H1 (cell line): ENCODE measurements at regions not wholly inside any gene's neighbourhood (a gene's known extent, or its start where the extent isn't known, plus 50 kb on each side); places are given as distances from the start of the nearest gene placed in this dataset.

ENCODE experiments used
- CTCF ChIA-PET: fragments of 300-600 bp; sonication (Branson Sonifier 250); formaldehyde crosslinking; loops from one replicate; lab custom pipeline; 2021; ENCODE audit not compliant: partially characterized antibody; lab: Charles Lee
- POLR2A ChIA-PET: fragments of 300-600 bp; sonication (Branson Sonifier 250); formaldehyde crosslinking; loops from one replicate; lab custom pipeline; 2021; ENCODE audit warnings: inconsistent platforms; ENCODE audit not compliant: partially characterized antibody; lab: Charles Lee
- DNase-seq, 2 experiments: peaks; one replicate each; pipeline versions ENCODE4 v3.0.0 to v3.0.0-alpha.2; 2010 to 2022; ENCODE audit warnings: low spot score in 2 of 2, low read depth in 1 of 2, mixed read lengths in 1 of 2
- FAIRE-seq: peaks from 2 replicates; lab custom pipeline; 2011; peaks lifted over from hg19 to GRCh38; lab: Jason Lieb, UNC
- H2AFZ ChIP-seq: 2 replicates; pipeline ENCODE4 v1.8.1; 2012; ENCODE audit warnings: low read length, inconsistent platforms
- H2AK5ac ChIP-seq: 2 replicates; pipeline ENCODE4 v1.6.1; 2013; ENCODE audit warnings: low read depth, low read length
- H2BK120ac ChIP-seq: replicated peaks from 2 replicates; pipeline ENCODE3; 2013; ENCODE audit warnings: low read depth, low read length, inconsistent platforms
- H2BK12ac ChIP-seq: 2 replicates; pipeline ENCODE4 v1.6.1; 2013; ENCODE audit warnings: low read depth, low read length
- H2BK15ac ChIP-seq: 2 replicates; pipeline ENCODE4 v1.6.1; 2013; ENCODE audit warnings: low read length
- H2BK20ac ChIP-seq: 2 replicates; pipeline ENCODE4 v1.6.1; 2013; ENCODE audit warnings: low read length
- H2BK5ac ChIP-seq: 2 replicates; pipeline ENCODE4 v1.6.1; 2013; ENCODE audit warnings: low read depth, low read length
- H3K14ac ChIP-seq: 2 replicates; pipeline ENCODE4 v1.6.1; 2013; ENCODE audit warnings: inconsistent platforms; ENCODE audit not compliant: insufficient read length
- H3K18ac ChIP-seq: 2 replicates; pipeline ENCODE4 v1.6.1; 2013; ENCODE audit warnings: low read length; ENCODE audit errors: extremely low read depth
- H3K23ac ChIP-seq: 2 replicates; pipeline ENCODE4 v1.6.1; 2013; ENCODE audit warnings: inconsistent platforms; ENCODE audit not compliant: insufficient read length
- H3K23me2 ChIP-seq: 2 replicates; pipeline ENCODE4 v1.6.1; 2013; ENCODE audit warnings: low read depth, low read length
- H3K27ac ChIP-seq: 2 replicates; pipeline ENCODE4 v1.6.1; 2011; ENCODE audit warnings: low read depth, low read length, inconsistent platforms
- H3K27me3 ChIP-seq, 4 experiments: replicated peaks in 1 of 4; 1 replicate in 1 of 4; 2 replicates in 3 of 4; pipeline versions ENCODE4 v1.6.1 to v1.8.1; 2011 to 2013; ENCODE audit warnings: low read length in 3 of 4, mild to moderate bottlenecking in 3 of 4, inconsistent platforms in 2 of 4, mixed read lengths in 2 of 4, moderate library complexity in 1 of 4; ENCODE audit not compliant: control insufficient read depth in 3 of 4, insufficient read depth in 3 of 4; ENCODE audit errors: extremely low read depth in 1 of 4
- H3K36me3 ChIP-seq, 4 experiments: 2 replicates each; pipeline versions ENCODE4 v1.6.1 to v1.8.1; 2011 to 2013; ENCODE audit warnings: mild to moderate bottlenecking in 4 of 4, low read length in 3 of 4, moderate library complexity in 2 of 4, control low read depth in 1 of 4, inconsistent platforms in 1 of 4; ENCODE audit not compliant: insufficient read depth in 4 of 4, control insufficient read depth in 2 of 4
- H3K4ac ChIP-seq: replicated peaks from 2 replicates; pipeline ENCODE3; 2013; ENCODE audit warnings: low read length, low read depth, mixed read lengths, inconsistent platforms; ENCODE audit not compliant: insufficient read length
- H3K4me1 ChIP-seq, 4 experiments: replicated peaks in 1 of 4; 1 replicate in 1 of 4; 2 replicates in 3 of 4; pipeline versions ENCODE4 v1.6.1 to v1.8.1; 2011 to 2013; ENCODE audit warnings: low read length in 3 of 4, inconsistent platforms in 2 of 4, mixed read lengths in 1 of 4; ENCODE audit not compliant: insufficient read depth in 4 of 4, control insufficient read depth in 3 of 4
- H3K4me2 ChIP-seq, 2 experiments: 2 replicates each; pipeline versions ENCODE4 v1.6.1 to v1.8.1; 2011 to 2013; ENCODE audit warnings: low read depth in 2 of 2, low read length in 2 of 2, control low read depth in 1 of 2, inconsistent platforms in 1 of 2, mild to moderate bottlenecking in 1 of 2; ENCODE audit not compliant: insufficient read depth in 1 of 2
- H3K4me3 ChIP-seq, 4 experiments: fragments of 200-600, 300-600 bp in 1 of 4; sonication (generic), shearing (Covaris generic), sonication (Bioruptor Twin) in 1 of 4; 2 replicates each; pipeline versions ENCODE4 v1.5.1 to v1.8.1; 2011 to 2016; ENCODE audit warnings: low read length in 4 of 4, low read depth in 3 of 4, control low read depth in 2 of 4, inconsistent platforms in 2 of 4, mild to moderate bottlenecking in 2 of 4, mixed read lengths in 1 of 4, moderate library complexity in 1 of 4; ENCODE audit not compliant: insufficient read depth in 2 of 4; ENCODE audit errors: extremely low read depth in 1 of 4
- H3K56ac ChIP-seq: replicated peaks from 2 replicates; pipeline ENCODE3; 2013; ENCODE audit warnings: low read depth, mild to moderate bottlenecking, mixed read lengths, low read length, inconsistent platforms; ENCODE audit not compliant: insufficient read length
- H3K79me1 ChIP-seq: 2 replicates; pipeline ENCODE4 v1.6.1; 2013; ENCODE audit warnings: low read depth, low read length, control low read depth
- H3K79me2 ChIP-seq, 2 experiments: 2 replicates each; pipeline versions ENCODE4 v1.6.1 to v1.8.1; 2012 to 2013; ENCODE audit warnings: low read length in 2 of 2, mild to moderate bottlenecking in 2 of 2, inconsistent platforms in 1 of 2; ENCODE audit not compliant: insufficient read depth in 2 of 2, control insufficient read depth in 1 of 2
- H3K9ac ChIP-seq, 4 experiments: replicated peaks in 1 of 4; 1 replicate in 1 of 4; 2 replicates in 3 of 4; pipeline versions ENCODE4 v1.6.1 to v1.8.1; 2011 to 2013; ENCODE audit warnings: low read depth in 3 of 4, low read length in 3 of 4, control low read depth in 2 of 4, mild to moderate bottlenecking in 2 of 4, moderate library complexity in 2 of 4, inconsistent platforms in 1 of 4; ENCODE audit errors: extremely low read depth in 1 of 4
- H3K9me3 ChIP-seq, 2 experiments: 2 replicates each; pipeline versions ENCODE4 v1.6.1 to v1.8.1; 2012 to 2013; ENCODE audit warnings: mild to moderate bottlenecking in 2 of 2, moderate library complexity in 2 of 2, control low read depth in 1 of 2, inconsistent platforms in 1 of 2, low read depth in 1 of 2, low read length in 1 of 2, mixed read lengths in 1 of 2; ENCODE audit not compliant: insufficient read depth in 2 of 2
- H4K20me1 ChIP-seq, 2 experiments: replicated peaks in 1 of 2; 2 replicates each; pipeline versions ENCODE3 to v1.8.1; 2011 to 2013; ENCODE audit warnings: inconsistent platforms in 2 of 2, low read length in 2 of 2, mild to moderate bottlenecking in 1 of 2; ENCODE audit not compliant: insufficient read depth in 2 of 2, control insufficient read depth in 1 of 2
- H4K5ac ChIP-seq: 2 replicates; pipeline ENCODE4 v1.6.1; 2013; ENCODE audit warnings: low read length, low read depth, mixed read lengths, inconsistent platforms; ENCODE audit not compliant: insufficient read length
- H4K8ac ChIP-seq: 2 replicates; pipeline ENCODE4 v1.8.0; 2013; ENCODE audit warnings: mild to moderate bottlenecking, moderate library complexity, low read length, inconsistent platforms; ENCODE audit not compliant: insufficient read depth; ENCODE audit errors: extremely low read depth
- H4K91ac ChIP-seq: replicated peaks from 2 replicates; pipeline ENCODE3; 2013; ENCODE audit warnings: low read length, mixed read lengths, inconsistent platforms; ENCODE audit not compliant: insufficient read length
- GTF2F1 ChIP-seq: IDR thresholded peaks from 2 replicates; pipeline ENCODE4 v1.6.1; 2012; ENCODE audit warnings: low read depth, low read length, improper control_type of control experiment, borderline replicate concordance
- NANOG ChIP-seq: IDR thresholded peaks from 2 replicates; pipeline ENCODE4 v1.6.1; 2011; ENCODE audit warnings: low read length, low read depth, mild to moderate bottlenecking, inconsistent platforms; ENCODE audit not compliant: insufficient read depth, poor library complexity, severe bottlenecking
- PHF8 ChIP-seq: fragments of 200-600 bp; sonication (generic); conservative IDR thresholded peaks from 2 replicates; pipeline ENCODE4 v1.7.1; 2012; ENCODE audit warnings: low read depth, mild to moderate bottlenecking, inconsistent platforms, low read length, moderate library complexity
- POU5F1 ChIP-seq: IDR thresholded peaks from 2 replicates; pipeline ENCODE4 v1.6.1; 2011; ENCODE audit warnings: low read depth, mild to moderate bottlenecking, low read length, moderate library complexity
- SP1 ChIP-seq: IDR thresholded peaks from 2 replicates; pipeline ENCODE4 v1.6.1; 2011; ENCODE audit warnings: low read depth, low read length
- WGBS, 2 experiments: shearing (Covaris generic) in 1 of 2; methylation state at CpG; one replicate each; pipeline versions ENCODE4 v1.1.6 to v1.1.7; 2013 to 2015; ENCODE audit warnings: low lambda C conversion rate in 2 of 2, mixed read lengths in 2 of 2, inconsistent platforms in 1 of 2, low coverage in 1 of 2, missing lambda C conversion rate in 1 of 2; ENCODE audit not compliant: insufficient replicate concordance in 2 of 2, insufficient coverage in 1 of 2, insufficient read length in 1 of 2; ENCODE audit errors: extremely low coverage in 1 of 2, missing lambda C conversion rate in 1 of 2; 5-methylcytosine and 5-hydroxymethylcytosine counted together
- TF ChIP-seq, protein P1 (sequence below): IDR thresholded peaks from 2 replicates; pipeline ENCODE4 v1.6.1; 2012; ENCODE audit warnings: low read length, inconsistent platforms

DNA sequence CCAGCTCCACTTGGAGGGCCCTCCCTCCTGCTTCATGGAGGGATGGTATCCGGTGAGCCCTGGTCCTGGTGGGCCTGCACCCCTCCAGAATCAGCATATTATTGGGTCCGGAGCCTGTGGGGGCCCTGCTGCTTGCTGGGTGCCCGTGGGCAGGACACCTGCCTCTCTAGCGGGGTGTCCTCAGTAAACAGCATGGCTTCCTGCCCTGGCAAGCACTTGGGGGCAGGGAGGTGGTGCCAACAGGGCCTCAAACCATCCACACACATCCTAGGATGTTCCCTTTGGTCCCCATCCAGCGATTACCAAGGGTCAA lies 108.3 kb downstream of the CTTN start:
- TF ChIP-seq PHF8 (no peak), NANOG (no peak), GTF2F1 (no peak), POU5F1 (no peak), SP1 (no peak)
- TF ChIP-seq, protein P1, sequence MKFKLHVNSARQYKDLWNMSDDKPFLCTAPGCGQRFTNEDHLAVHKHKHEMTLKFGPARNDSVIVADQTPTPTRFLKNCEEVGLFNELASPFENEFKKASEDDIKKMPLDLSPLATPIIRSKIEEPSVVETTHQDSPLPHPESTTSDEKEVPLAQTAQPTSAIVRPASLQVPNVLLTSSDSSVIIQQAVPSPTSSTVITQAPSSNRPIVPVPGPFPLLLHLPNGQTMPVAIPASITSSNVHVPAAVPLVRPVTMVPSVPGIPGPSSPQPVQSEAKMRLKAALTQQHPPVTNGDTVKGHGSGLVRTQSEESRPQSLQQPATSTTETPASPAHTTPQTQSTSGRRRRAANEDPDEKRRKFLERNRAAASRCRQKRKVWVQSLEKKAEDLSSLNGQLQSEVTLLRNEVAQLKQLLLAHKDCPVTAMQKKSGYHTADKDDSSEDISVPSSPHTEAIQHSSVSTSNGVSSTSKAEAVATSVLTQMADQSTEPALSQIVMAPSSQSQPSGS, result no peak
- TF ChIP-seq, all 59 proteins: peak for 0
- no peak overlapping the region for H2BK5ac ChIP-seq
- 97% methylated on average over 5 of the region's 5 CpGs; no CpG with 5 or more reads in 1 of the 2 experiments for WGBS, 2 experiments
- H4K5ac ChIP-seq, result no peak overlapping the region
- H3K27me3 ChIP-seq, result no peaks in the 10 kb centered on the region
- no peak overlapping the region for H2AFZ ChIP-seq
- peaks cover 3 to 12% (median 6%) of the 10 kb centered on the region in 4 experiments; a peak in 6 of 7 replicates for H3K4me1 ChIP-seq
- H3K4me2 ChIP-seq, result no peak overlapping the region
- no peak for DNase-seq
- H2BK12ac ChIP-seq, result no peak overlapping the region
- no peak overlapping the region for H3K56ac ChIP-seq
- no peak overlapping the region for H3K14ac ChIP-seq
- H3K18ac ChIP-seq, result no peak overlapping the region
- no peaks in the 10 kb centered on the region for H3K36me3 ChIP-seq
- H3K23ac ChIP-seq, result no peak overlapping the region
- no peaks in the 10 kb centered on the region for H3K9me3 ChIP-seq
- peaks cover 8% of the 10 kb centered on the region; the same call in 1 of the 2 replicates for H3K79me1 ChIP-seq
- H3K23me2 ChIP-seq, result no peaks in the 10 kb centered on the region
- no peak overlapping the region for H3K4me3 ChIP-seq
- H4K8ac ChIP-seq, result no peak overlapping the region
- no peak for FAIRE-seq
- ChIA-PET CTCF (interaction anchor here (1.2 to 12.0 kb wide), 4 partner anchors 11 to 39 kb away, joined by 3 to 150 read pairs (median 8); no protein-coding TSS in a partner anchor), POLR2A (interaction anchor here (1.7 kb wide), 1 partner anchor 740 kb away, joined by 5 read pairs; no protein-coding TSS in a partner anchor)
- H4K91ac ChIP-seq, result no peak overlapping the region
- H3K27ac ChIP-seq, result no peak overlapping the region
- no peak overlapping the region for H2BK20ac ChIP-seq
- no peak overlapping the region for H2BK120ac ChIP-seq
- H3K4ac ChIP-seq, result no peak overlapping the region
- no peak overlapping the region for H2BK15ac ChIP-seq
- peaks cover 4 to 11% of the 10 kb centered on the region in 2 experiments for H4K20me1 ChIP-seq
- H2AK5ac ChIP-seq, result no peak overlapping the region
- H3K79me2 ChIP-seq, result no peaks in the 10 kb centered on the region
- no peak overlapping the region for H3K9ac ChIP-seq
